Testis (tissue), 2 donors: ENCODE measurements at regions not wholly inside any gene's neighbourhood (a gene's known extent, or its start where the extent isn't known, plus 50 kb on each side); places are given as distances from the start of the nearest gene placed in this dataset.

Experiments used
- POLR2A ChIP-seq: fragments of 450-650 bp; IDR thresholded peaks from one replicate; pipeline ENCODE4 v1.6.1; 2017; ENCODE audit warnings: antibody characterized with exemption, mild to moderate bottlenecking, moderate library complexity
- TF ChIP-seq, protein P1 (sequence below), 3 experiments: fragments of 450-650 bp in 2 of 3; fragments of 200-600 bp in 1 of 3; sonication (generic) in 1 of 3; IDR thresholded peaks; one replicate each; pipeline ENCODE4 v1.5.1; 2016 to 2019; ENCODE audit warnings: antibody characterized with exemption in 3 of 3, mild to moderate bottlenecking in 2 of 3, moderate library complexity in 1 of 3

DNA sequence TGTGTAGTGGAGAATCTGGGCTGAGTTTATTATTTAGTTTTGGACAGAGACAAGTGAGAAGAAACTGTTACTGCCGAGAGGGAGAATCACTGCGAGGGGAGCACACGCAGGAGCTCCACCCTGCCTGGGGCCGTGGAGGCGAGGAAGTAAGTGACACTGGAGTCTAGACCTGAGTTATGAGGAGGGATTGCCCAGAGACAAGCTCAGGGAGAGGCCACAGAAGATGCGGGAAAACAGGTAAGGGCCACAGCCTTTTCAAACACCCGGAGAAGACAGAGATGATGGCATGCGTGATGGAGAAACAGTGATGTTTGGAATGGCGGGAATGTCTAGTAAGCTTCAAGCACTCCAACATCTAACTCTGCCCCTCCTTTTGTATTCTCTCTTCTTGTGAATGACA is 84.1 kb downstream of the TNFSF11 start:
- TF ChIP-seq, protein P1, sequence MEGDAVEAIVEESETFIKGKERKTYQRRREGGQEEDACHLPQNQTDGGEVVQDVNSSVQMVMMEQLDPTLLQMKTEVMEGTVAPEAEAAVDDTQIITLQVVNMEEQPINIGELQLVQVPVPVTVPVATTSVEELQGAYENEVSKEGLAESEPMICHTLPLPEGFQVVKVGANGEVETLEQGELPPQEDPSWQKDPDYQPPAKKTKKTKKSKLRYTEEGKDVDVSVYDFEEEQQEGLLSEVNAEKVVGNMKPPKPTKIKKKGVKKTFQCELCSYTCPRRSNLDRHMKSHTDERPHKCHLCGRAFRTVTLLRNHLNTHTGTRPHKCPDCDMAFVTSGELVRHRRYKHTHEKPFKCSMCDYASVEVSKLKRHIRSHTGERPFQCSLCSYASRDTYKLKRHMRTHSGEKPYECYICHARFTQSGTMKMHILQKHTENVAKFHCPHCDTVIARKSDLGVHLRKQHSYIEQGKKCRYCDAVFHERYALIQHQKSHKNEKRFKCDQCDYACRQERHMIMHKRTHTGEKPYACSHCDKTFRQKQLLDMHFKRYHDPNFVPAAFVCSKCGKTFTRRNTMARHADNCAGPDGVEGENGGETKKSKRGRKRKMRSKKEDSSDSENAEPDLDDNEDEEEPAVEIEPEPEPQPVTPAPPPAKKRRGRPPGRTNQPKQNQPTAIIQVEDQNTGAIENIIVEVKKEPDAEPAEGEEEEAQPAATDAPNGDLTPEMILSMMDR (IDR thresholded peaks at IDR 0.05), result no peak
- no peak for TF ChIP-seq POLR2A
